Glomerular endothelial cell (primary cell): ENCODE measurements at regions not wholly inside any gene's neighbourhood (a gene's known extent, or its start where the extent isn't known, plus 50 kb on each side); places are given as distances from the start of the nearest gene placed in this dataset.
A peak's percentile ranks its signal among the peaks of the same experiment; 100 is the strongest.

ENCODE experiments used
- DNase-seq: peaks from one replicate; pipeline ENCODE4 v3.0.0-alpha.2; 2011; ENCODE audit warnings: low read depth, low spot score; ENCODE audit errors: extremely low read depth

DNA sequence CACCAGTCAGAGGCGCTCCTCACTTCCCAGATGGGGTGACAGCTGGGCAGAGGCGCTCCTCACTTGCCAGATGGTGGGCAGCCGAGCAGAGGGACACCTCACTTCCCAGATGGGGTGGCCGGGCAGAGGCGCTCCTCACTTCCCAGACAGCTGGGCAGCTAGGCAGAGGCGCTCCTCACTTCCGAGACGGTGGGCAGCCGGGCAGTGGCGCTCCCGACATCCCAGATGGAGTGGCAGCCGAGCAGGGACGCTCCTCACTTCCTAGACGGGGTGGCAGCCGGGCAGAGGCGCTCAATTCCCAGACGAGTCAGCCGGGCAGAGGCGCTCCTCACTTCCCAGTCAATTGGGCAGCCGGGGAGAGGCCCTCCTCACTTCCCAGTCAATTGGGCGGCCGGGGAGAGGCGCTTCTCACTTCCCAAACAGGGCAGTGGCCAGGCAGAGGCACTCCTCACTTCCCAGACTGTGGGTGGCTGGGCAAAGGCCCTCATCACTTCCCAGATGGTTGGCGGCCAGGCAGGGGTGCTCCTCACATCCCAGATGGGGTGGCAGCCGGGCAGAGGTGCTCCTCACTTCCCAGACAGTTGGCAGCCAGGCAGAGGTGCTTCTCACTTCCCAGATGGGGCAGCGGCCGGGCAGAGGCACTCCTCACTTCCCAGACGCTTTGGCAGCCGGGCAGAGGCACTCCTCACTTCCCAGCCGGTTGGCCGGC is 143.8 kb upstream of the ARID2 start:
- no peak for DNase-seq

DNA sequence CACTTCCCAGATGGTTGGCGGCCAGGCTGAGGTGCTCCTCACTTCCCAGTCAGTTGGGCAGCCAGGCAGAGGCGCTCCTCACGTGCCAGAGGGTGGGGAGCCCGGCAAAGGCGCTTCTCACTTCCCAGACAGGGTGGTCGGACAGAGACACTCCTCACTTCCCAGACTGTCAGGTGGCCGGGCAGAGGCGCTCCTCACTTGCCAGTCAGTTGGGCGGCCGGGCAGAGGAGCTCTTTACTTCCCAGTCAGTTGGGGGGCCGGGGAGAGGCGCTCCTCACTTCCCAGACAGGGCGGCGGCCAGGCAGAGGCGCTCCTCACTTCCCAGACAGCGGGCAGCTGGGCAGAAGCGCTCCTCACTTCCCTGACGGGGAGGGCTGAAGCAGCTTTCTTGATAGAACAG is 143.0 kb upstream of the ARID2 start:
- no peak for DNase-seq

DNA sequence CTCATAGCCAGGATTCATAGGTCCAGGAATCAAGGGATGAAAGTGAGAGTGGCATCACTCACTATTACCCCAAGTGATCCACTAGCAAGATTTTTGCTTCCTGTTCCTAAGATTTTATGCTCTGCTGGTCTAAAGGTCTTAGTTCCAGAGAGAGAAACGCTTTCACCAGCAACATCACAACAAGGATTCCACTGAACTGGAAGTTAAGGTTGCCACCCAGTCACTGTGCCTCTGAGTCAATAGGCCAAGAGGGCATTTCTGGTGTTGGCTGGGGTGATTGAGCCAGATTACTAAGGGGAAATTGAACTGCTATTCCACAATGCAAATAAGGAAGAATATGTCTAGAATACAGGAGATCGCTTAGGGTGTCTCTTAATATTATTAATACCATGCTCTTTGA is 142.5 kb upstream of the ARID2 start:
- no peak for DNase-seq

DNA sequence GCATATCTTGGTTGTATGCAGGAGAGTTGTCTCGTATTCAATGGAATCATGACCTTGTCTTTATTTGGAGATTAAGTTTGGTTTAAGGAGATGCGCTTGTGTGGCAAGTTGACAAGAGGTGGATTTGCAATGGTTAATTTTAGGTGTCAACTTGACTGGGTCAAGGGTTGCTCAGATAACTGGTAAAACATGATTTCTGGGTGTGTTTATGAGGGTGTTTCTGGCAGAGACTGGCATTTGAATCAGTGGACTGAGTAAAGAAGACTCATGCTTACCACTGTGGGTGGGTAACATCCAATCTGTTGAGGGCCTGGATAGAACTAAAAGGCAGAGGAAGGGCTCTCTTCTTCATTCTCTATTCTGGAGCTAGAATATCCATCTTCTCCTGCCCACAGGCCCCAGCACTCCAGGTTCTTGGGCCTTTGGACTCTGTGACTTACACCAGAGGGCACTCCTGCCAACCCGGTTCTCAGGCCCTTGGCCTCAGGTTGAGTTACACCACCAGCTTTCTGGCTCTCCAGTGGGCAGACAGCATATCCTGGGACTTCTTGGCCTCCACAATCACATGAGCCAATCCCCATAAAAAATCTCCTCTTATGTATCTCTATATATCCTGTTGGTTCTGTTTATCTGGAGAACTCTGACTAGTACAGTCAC is 141.5 kb upstream of the ARID2 start:
- DNase-seq, result no peak

DNA sequence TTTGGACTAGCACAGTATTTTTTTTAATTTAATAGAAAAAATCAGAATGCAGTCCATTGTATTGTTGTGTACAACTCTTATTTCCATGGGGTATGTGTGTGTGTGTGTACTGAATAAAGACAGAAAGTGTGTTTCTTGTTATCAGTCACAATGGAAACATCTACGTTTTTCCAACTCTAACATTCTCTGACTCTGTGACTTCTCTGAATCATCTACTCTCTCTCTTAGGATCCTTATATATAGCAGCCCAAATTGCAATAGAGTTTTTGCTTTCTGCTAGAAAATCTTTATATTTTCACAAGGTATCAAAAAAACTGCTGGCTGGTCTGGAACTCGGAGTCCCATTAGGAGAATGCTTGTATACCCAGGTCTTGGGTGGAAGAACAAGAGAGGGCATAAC is 138.9 kb upstream of the ARID2 start:
- no peak for DNase-seq

DNA sequence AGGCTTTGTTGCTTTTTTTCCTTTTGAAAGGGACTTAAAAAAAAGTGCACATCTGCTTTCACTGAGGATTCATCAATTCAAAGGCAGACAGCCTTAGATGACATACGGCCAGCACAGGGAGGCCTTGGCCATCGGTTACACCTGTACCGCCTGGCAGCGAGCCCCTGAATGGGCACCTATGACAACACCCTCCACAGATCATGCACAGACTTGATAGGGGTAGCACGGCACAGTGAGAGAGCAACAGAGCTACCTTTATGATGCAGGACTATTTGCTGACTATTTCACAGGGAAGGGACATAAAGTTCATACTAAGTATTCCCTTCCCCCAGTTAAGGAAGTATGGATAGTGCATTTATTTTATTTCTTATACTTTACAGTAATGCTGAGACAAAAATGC is 137.9 kb upstream of the ARID2 start:
- DNase-seq, result no peak

DNA sequence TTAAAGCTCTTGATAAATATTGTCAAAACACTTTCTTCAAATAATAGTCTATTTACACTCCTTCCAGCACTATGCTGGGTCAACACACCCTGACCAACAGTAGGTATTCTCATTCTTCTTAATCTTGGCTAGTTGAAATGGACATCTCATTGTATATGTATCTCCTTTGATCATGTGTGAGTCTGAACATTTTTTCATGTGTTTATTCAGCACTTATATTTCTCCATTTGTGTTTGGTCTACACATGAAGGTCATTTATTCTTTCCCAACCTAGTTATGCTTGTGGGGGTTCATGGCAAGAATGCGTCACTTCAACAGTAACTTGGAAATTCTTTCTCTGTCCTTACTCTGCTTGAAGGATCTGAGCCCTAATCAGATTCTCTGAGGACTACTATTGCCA is 133.1 kb upstream of the ARID2 start:
- DNase-seq, result no peak

DNA sequence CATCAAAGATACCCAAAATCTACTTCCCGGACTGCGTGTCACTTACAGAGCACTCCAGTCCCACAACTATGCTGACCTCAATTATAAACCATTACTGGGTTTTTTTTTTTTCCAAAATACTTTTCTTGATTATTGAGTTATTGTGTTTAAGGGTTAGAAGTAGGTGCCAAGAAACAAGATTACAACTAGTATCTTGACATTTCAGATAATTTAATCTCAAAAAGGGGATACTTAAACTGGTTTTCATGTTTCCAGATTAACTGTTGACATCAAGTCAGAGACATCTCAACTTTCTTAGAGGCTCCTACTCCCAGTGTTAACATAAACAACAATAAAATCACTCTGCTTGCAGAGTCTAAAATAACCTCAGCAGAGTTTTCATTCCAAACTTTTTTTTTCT is 131.2 kb upstream of the ARID2 start:
- no peak for DNase-seq

DNA sequence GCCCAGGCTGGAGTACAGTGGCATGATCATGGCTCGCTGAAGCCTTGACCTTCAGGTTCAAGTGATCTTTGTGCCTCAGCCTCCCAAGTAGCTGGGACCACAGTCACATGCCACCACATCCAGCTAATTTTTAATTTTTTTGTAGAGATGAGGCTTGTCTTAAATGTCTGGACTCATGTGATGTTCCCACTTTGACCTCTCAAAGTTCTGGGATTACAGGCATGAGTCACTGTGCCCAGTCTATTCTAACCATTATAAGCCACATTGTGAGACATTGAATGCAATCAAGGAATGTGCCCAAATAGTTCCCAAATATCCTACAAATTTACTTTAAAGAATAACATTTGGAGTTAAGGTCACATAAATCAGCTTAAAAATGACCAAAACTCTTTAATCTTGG is 130.7 kb upstream of the ARID2 start:
- DNase-seq, result no peak

DNA sequence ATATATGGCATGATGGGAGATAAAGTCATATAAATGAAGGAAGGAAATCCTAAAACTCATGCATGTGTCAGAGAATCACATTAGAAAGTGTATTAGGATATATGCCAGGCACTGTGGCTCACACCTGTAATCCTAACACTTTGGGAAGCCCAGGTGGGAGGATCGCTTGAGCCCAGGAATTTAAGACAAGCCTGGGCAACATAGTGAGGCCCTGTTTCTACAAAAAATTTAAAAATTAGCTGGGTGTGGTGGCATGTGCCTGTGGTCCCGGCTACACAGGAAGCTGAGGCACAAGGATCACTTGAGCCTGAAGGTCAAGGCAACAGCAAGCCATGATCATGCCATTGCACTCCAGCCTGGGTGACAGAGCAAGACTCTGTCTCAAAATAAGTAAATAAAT is 130.3 kb upstream of the ARID2 start:
- no peak for DNase-seq

DNA sequence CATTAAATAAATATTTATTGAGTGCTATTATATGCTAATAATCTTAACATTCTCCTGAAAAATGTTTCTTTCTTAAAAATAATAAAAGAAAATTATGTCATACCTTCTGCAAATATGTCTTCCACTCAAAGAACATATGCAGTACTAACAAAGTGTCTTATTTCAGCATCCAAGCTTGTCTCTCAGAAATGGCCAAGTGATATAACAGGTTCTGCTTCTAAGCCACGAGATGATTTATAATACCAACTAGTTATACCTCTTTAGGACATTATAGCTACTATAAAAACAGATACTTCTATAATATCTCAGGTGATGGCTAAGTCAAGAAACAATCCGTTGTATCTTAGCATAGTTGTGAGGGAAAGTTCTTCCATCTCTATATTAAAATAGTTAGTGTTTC is 128.1 kb upstream of the ARID2 start:
- no peak for DNase-seq

DNA sequence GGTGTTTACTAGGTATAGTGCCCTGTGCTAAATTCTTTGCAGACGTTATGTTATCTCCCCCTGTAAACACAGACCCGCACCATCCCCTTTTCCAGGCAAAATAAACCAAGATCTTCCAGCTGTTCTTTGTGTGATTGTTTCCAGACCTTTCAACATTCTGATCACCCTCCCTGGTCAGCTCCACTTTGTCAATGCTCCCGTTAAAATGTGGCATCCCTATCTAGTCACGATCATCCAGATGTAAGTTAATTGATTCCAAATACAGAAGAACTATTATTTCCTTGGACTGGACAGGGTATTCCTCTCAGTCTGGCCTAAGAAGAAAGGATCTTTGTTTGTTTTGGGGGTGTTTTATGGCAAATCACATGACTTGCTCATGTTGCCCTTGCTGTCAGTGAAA is 127.6 kb upstream of the ARID2 start:
- DNase-seq, result no peak

DNA sequence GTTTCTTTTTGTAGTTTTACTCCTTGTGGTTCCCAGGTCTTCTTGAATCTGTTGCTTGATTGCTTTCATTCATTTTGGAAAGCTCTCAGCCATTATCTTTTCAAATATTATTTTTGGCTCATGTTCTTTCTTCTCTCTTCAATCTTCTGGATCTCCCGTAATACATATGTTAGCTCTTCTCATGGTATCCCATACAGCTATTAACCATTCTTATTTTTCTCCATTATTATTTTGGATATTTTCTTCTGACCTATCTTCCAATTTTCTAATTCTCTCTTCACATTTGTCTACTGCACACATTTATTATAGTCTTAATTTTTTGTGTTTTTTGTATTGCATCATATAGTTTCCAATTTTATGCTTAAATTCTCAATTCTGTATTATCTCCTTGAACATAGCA is 123.9 kb upstream of the ARID2 start:
- DNase-seq, result no peak

DNA sequence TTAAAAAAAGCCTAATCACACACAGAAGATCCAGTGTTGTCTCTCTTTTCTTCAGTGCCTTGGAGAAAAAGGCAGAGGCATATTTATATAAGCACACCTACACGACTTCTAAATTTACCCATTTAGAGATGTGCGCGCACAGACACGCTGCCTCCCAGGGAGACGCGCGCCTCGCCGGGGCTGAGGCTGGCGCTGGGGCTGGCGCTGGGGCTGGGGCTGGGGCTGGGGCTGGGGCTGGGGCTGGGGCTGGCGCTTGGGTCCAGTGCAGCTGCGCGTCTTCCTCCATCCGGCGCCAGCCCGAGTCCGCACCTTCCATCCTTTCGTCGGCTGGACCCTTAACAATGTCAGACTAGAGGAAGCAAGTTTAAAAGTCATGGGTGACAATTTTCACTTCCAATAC is 118.4 kb upstream of the ARID2 start:
- DNase-seq, result no peak

DNA sequence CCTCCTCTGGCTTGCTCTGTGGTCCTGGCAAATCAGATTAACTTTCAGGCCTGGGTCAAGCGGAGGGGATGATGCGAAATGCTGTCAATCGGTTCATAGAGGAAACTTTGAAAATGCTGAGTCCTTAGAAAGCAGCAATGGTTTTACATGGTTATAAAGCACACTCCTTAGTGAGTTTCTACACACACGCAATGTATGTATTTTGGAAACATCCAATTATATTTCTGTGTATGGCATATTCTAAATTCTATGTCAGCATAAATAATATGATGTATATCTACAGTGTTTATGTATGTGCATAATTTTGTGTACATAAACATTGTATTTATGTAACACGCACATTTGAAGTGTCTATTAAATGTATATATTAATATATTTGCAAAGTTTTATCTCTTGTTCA is 118.0 kb upstream of the ARID2 start:
- DNase-seq, result no peak

DNA sequence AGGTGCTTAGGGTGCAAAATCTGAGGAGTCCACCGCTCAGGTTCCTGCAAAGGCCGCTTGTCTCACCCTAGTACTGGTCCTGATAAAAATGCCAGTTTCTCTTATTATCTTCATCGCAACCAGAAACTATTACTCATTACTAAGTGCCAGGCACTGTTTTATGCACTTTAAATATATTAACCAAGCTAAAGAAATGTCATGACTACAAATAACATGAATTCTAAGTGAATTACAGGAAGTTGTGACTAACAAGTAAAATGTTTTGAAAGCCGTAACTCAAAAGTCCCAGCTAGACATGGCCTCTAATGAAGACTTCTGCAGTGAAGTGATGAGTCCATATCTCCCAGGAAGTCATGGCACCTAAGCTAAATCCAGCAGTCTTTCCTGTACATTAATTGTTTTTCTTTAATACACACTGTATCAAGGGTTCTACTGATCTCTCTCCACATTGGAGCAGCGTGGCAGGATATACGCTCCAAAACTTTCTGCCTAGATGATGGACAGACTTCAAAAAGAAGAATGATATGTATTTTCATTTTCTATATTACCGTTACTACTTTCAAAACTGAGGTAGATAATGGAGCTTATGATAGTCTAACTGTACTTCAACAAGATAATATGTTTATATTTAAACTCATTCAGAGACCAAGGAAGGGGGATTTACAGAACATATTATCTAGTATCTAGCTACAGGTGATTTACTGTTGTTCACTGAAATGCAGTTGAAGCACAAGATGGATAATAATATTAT is 117.3 kb upstream of the ARID2 start:
- peak; percentile 44 for DNase-seq

DNA sequence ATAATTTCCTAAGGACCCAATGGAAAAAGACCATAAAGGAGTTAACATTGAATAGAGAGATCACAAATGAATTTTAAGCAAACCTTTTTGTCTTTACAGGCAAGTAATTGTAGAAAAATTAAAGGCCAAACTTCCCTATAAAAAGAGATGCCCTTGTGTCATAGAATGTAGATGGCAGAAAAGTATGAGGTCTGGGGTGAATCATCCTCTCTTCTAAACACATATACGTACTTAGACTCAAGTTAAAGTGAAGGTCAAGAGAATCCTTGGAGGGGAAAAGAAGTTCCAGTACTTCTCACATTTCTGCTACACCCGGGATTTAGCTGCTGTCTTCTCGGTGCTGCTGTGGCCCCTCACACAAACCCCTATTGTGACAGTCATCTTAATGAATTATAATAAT is 116.2 kb upstream of the ARID2 start:
- no peak for DNase-seq

DNA sequence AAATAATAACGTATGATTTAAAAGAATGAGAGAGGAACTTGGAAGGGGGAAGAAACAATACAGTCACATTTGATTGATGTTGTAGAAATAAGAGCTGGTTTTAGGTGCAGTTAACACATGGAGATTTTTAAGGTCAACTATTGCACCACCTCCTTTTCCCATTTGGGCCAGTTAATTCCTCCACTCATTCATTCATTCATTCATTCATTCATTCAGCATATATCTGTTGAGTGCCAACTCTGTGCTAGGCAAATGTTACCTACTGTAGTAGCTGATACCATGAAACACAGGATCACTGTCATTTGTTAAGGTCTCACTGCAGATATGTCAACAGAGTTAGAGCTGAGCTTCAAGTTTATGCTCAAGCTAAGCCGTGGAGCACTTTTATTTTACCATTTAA is 115.7 kb upstream of the ARID2 start:
- DNase-seq, result no peak

DNA sequence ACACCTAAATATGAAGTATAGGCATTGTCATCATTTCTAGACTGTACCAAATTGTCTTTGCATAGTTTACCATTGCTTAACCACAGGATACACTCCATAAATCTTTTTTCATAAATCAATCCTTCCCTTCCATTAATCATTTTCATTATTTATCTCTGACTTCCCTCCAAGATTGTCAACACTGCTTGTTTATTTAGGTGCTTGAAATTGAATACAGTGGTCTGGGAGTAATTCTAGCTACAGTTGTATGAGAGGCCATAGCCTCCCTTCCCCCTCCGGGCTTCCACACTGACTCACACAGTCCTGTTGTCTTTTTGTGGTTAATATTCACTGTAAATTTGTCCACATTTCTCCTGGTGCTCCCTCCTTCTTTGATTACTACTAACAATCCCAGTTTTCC is 114.2 kb upstream of the ARID2 start:
- DNase-seq, result no peak

DNA sequence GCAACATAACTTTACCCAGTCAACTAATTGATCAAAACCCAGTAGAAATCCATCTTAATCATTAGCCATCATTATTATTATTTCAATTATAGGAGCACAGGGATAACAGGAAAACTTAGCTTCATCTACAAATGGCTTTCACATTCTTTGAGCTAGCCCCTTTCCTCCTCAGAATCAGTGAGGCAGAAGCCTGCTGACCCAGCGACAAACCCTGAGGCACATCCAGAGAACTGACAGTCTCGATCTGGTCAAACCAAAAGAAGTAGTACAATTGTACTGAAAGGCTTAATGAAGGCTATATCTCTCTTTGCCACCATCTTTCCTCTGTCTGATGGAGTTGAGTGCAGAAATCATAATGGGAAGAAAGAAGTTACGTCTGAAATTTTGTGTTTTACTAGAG is 109.8 kb upstream of the ARID2 start:
- no peak for DNase-seq

DNA sequence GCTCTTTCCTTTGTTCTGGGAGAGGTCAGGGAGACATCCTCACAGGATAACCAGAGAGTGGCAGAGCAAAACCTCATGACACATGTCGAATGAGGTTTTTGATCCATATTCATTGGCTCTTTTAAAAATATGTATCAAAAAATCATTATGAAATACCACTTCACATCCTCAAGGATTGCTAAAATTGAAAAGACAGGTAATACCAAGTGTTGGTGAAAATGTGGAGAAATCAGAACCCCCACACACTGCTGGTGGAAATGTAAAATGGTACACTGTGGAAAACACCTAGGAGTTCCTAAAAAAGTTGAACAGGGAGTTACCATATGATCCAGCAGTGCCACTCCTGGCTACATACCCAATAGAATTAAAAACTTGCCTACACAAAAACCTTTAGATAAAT is 107.8 kb upstream of the ARID2 start:
- no peak for DNase-seq

DNA sequence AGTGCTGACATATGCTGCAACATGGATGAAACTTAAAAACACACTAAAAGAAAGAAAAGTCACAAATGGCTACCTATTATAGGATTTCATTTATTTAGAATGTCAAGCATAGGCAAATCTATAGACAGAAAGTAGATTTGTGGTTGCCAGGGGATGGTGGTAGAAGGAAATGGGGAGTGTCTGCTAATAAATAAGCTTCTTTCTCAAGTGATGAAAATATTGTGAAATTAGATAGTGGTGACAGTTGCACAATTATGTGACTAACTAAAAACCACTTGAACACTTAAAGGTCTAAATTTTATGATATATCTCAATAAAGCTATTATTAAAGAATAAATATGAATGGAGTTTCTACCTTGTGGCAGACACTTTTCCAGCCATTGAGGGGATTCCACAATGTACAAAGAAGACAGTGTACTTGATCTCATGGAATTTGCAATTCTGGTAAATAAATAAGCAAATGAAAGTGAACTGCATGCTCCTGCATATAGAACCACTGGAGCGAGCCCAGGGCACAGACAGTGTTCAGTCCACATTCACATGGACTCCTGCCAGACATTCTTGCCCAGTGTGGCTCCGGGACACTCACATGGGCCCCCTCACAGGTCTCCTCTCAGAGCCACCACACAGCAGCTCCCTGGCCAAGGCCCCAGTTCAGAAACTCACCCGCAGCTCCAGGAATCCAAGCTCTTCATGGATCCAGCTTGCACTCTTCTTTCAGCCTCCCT is 107.1 kb upstream of the ARID2 start:
- no peak for DNase-seq
